ENCODE measurements at regions not wholly inside any gene's neighbourhood (a gene's known extent, or its start where the extent isn't known, plus 50 kb on each side); places are given as distances from the start of the nearest gene placed in this dataset.

GRCh38 chrX:108795240-108795639 lies 58.9 kb upstream of the IRS4 start:
- no peak for DNase-seq
